HG03558 (cell line): ENCODE measurements at regions not wholly inside any gene's neighbourhood (a gene's known extent, or its start where the extent isn't known, plus 50 kb on each side); places are given as distances from the start of the nearest gene placed in this dataset.
"Not testable (repeated sequence)": the region's sequence is repeated elsewhere in the genome, so short reads cannot be mapped to it uniquely, and the experiment has no call there.

Source experiments
- ATAC-seq: cut with Tn5 transposase; IDR thresholded peaks from one replicate; pipeline ENCODE4 v1.9.1; 2021; ENCODE audit warnings: moderate number of reproducible peaks; ENCODE audit not compliant: unreplicated experiment; ENCODE audit errors: extremely low read depth

DNA sequence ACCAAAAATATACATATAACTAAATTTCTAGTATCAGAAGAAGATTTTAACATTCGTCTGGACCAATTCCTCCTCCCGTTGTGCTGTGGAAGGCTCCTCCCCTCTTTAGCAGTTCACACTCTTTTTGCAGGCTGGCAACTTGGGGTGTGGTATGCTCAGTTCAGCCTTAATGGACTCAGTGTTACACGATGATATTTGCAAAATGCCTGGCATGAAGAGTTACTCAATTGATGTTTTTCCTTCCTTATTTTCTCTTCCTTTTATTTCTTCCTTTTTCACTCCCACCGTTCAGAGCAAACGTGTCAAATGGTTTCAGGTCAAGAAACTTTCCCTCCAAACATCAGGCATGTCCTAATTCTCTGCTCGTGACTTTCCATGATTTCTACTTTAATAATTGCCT, 248.3 kb downstream of the PHF14 start:
- no peak for ATAC-seq

DNA sequence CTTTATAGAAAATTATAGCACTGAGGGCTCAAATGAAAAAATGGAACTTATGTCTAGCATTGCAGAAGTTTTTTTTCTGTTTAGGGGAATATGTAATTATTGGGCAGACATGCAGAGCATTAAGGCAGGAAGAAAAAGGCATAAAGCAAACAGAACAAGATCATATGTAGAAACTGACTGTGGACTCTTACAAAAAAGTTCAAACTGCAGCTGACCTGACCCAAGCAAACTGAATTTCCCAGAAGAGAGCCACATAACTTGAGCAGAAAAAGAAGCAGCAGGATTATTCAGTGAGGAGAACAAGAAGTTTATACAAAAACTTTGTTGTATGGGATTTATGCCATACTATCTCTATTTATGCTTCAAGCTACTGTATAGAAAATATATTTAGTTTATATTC, 250.9 kb downstream of the PHF14 start:
- no peak for ATAC-seq

DNA sequence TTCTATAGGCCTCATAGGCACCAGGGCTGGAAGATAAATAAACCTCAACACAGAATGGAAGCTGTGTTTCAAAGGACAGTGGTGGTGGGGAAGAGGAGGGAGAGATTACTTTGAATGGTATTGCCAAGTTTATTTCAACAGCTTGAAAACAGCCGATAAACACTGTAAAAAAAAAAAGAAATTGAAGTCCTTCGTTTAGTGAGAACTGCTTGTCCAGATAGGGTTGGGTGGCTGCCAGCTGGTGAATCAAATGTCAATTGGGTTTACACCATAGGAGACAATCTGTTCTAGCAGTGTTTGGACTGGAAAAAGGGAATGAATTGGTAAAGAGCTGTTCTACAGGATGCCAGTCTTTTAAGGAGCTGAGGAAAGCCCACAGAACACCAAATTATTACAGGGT, 254.8 kb downstream of the PHF14 start:
- ATAC-seq: no peak

DNA sequence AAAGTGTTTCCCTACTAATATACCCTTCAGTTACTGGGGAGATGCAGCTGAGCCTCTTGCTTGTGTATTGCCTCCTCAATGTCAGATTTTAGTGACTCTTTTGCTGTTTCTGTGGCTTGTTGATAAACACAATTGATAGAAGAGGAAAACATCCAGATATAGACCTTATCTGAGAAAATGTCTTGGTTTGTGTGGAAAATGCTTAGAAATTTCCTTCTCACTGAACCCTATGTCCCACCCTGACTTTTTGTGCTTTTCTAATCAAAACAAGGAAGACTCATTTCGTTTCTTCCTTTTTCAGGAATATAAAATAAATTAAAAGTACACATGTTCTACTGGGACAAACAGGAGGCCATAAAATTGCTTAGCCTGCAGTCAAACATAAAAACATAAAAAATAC, 257.5 kb downstream of the PHF14 start:
- ATAC-seq: no peak

DNA sequence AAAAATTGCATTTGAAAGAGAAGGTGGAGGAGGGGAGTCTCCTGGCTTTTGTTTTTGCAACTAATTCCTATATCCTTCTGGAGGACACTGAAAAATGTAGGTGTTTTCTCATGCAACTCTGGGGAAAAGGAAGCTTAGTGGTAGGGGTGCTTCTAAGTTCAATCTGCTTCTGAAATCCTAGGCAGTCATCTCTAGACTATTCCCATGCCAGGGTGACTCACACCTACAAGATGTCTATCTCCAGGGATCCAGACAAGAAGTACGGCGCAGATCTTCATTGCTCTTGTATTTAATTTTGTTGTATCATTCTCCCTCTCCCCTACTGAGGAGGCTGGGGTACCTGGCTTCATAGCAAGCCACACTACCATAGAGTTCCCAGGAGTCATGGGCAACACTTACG, 258.8 kb downstream of the PHF14 start:
- no peak for ATAC-seq

DNA sequence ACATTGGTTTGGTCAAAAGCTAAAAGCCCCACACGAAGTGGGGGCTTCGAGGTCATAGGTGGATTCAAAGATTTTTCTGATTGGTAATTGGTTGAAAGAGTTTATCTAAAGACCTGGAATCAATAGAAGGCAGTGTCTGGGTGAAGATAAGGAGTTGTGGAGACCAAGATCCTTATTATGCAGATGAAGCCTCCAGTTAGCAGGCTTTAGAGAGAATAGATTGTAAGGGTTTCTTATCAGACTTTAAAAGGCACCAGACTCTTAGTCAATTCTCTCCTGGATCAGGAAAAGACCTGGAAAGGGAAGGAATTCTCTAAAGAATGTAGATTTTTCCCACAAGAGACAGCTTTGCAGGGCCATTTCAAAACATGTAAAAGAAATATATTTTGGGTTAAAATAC, 260.2 kb downstream of the PHF14 start:
- ATAC-seq: no peak

DNA sequence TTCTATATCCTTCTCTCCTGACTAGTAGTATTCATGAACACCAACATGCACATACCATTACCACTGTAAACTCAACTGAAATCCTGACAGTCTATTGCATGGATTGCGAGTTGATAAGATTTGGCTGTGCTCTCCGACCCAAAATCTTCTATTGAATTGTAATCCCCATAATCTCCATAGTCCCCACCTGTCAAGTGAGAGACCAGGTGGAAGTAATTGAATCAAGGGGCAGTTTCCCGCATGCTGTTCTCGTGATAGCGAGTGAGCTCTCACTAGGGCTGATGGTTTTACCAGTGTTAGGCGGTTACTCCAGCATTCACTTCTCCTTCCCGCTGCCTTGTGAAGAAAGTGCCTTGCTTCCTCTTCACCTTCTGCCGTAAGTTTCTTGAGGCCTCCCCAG, 261.8 kb downstream of the PHF14 start:
- ATAC-seq: no peak

DNA sequence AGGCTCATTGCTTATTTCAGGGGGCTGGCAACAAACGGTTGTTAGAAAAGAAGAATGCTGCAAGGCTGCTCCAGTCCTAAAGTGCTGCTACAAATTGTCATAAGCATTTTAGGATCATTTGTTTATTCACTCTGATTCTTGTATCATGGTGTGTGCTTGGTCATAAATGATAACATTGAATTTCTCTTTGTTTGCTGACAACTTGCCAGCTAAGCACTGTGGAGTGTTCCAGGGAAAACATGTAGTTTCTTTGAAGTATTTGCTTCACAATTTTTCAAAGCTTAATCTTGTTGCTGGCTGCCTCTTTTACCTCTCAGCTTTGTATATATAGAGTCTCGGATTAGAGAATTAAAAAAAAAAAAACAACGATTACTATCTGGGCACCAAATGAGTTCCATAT, 263.0 kb downstream of the PHF14 start:
- no peak for ATAC-seq

DNA sequence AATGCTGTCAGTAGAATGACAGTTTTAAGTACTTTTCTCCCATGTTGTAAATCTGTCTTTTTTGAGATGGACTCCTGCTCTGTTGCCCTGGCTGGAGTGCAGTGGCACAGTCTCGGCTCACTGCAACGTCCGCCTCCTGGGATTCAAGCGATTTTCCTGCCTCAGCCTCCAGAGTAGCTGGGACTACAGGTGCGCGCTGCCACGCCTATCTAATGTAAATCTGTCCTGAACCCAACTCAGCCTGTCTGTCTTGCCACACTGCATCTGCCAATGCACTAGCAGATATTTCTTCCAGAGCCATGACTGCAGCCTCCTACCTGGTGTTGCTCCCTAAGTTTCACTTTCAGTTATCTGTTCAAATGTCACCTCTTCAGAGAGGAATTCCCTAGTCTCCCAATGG, 264.1 kb downstream of the PHF14 start:
- no peak for ATAC-seq

DNA sequence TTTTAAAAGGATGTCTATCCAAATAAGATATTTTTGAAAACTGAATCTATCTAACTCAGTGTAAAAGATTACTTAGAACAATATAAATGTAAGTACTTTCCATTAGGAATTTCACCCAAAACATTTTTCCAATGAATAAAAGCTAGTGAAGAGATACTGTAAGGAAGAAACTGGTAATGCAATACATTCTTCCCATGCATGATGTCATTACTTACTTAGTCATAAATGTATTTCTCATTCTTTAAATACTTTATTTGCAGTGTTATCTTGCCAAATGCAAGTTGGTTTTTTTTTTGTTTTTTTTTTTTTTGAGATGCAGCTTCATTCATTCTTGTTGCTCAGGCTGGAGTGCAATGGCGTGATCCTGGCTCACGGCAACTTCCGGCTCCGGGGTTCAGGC, 265.6 kb downstream of the PHF14 start:
- ATAC-seq: no peak

DNA sequence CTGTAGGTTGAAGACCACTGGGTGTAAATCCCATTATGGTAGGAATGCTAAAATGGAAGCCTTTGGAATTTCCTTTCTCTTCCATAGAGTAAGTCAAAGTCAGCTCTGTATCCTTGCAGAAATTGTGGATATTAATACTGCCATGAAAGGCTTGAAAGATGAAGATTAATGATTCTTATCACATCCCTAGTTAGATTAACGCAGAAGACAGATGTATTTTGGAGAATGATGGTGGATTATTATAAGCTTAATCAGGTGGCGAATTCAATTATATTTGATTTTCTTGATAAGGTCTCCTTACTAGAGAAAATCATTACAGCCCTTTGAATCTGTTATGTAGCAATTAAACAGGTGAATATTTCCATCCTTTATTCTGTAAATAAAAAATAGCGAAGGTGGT, 270.1 kb downstream of the PHF14 start:
- no peak for ATAC-seq

DNA sequence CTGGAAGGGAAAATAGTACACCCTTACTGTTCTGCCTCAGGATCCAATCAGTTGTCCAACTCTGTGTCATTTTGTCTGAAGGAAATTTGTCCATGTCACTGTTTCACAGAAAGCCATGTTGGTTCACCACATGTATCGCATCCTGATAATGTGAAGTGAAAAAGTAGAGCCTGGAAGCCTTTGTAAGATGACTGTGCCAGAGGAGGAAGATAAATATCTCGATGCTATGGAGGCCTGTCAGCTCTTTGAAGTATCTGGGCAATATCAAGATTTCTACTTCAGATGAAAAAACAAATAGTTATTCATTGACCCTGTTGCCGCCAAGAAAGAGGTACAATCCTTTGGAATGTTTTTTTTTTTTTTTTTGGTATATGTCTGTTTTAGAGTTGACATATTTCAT, 270.5 kb downstream of the PHF14 start:
- no peak for ATAC-seq

DNA sequence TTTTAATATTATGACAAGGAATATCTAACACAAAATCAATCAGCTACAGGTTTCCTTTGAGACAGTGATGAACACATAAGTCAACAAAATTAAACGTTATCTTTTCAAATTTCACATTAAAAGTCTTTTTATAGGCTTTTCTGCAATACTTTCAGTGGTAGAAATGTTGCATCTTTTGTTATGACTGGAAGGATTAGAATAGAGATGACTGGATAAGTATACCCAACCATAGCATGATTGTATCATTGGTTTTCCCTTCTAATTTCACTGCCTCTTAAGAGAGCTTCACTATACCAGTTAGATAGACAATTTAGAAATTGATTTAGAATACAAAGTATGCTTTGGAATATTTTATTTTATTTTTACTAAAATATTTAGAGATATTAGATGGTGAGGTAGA, 273.9 kb downstream of the PHF14 start:
- ATAC-seq: no peak

DNA sequence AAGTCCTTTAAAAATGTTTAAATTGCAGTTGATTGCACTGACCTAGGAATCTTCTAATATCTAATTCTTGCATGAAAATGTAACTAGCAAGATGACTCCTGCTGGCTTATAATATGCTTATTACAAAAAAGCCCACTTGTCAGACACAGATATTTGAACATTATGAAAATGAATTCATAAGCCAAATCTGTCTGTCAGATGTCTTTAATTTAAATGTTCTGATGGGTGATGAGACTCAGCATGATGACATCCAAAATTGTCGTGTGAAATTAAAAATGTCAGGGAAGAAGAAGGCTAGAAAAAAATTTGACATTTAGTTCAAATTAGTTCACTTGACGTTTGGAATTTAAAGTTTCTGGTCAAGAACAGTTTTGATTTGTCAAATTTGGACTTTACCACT, 277.8 kb downstream of the PHF14 start:
- no peak for ATAC-seq

DNA sequence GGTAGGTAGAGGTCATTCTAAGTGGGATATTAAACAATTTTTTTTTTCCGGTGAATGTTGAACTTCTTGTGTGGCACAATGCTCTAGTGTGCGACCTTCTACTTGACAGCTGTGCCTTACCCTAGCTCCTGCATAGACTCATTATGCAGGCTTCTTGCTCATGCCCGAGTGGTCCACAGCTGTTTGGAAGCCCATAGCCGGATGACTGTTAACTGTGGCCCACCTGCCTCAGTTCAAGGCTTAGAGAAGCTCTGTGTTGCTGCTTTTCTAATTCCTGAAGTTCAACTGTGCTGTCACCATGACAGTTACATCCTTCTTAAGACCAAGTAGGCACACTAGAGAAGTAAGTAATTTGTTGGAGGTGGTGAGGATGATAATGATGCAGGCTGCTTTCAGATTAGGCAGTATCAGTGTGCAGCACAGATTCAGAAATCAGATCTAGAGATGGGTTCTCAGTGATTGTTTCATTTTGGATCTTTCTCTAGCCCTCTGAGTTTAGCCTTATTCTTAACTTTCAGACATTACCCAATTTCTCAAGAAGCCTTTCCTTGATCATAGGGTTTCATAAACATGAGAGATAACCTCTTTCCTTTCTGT, 278.4 kb downstream of the PHF14 start:
- ATAC-seq: no peak

DNA sequence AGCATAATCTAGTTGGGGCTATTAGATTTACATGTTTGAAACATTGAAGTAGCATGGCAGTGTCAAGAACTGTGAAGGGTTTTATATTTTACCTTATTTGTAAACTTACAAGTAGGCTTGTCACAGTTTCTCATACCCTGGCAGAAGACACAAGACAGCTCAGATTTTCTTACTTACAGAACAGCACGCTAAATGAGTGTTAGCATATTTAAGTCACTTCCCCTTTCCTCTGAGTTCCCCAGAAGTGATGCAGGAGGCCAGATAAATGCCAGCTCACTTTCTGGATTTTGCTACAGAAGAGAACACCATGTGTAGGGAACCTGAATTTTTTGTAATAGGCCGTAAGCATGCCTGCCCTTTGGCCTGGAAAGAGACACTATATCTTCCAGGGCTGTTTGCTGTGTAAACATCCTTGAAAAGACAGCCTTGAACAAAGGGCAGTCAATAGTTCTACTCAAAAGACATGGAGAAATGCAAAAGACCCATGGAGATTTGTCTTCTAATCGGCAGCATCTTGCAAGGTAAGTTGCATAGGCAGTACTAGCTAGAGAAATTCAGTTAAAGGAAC, 279.1 kb downstream of the PHF14 start:
- no peak for ATAC-seq

DNA sequence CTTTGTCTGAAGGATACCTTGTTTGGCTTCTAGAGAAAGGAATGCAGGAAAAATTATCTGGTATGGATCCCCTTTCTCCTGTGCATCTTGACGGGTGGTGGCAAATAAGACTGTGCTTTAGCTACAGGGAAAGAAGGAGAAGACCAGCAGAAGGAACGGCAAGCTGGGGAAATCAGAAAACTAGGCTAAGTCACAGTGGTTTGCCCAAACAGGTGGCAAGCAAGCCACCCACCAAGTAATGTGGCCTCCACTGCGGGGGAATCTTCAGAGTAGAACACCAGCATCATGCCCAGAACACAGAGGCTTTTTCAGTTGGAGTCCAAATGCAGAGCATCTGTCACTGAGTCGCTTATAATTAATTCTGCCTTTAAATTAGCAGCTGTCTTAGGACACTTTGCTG, 282.8 kb downstream of the PHF14 start:
- ATAC-seq: no peak

DNA sequence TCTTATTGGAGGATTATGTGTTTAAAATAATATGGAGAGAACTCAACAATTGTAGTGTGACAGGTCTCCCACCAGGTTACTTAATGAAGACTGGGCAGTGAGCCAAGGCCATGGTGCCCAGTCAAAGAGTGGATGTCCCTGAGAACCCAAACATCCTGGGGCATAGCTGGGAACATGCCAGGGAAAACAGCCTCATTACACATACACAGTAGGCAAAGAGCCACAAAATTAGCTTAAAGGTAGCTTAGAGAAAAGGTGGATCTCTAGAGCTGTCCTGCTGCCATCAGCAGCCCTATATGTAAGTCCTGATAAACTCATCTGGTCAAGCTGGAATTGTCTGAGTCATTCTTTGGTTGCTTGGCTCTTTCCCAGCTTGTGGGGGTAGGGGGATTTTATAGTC, 287.8 kb downstream of the PHF14 start:
- ATAC-seq: no peak

DNA sequence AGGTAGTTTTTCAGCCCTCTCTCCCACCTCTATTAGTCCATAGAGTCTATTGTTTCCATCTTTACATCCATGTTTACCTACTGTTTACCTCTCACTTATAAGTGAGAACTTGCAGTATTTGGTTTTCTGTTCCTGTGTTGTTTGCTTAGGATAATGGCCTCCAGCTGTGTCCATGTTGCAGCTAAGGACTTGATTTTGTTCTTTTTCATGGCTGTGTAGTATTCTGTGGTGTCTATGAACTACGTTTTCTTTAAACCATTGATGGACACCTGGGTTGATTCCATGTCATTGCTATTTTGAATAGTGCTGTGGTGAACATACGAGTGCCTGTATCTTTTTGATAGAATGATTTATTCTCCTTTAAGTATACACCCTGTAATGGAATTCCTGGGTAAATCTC, 292.4 kb downstream of the PHF14 start:
- ATAC-seq: no peak

DNA sequence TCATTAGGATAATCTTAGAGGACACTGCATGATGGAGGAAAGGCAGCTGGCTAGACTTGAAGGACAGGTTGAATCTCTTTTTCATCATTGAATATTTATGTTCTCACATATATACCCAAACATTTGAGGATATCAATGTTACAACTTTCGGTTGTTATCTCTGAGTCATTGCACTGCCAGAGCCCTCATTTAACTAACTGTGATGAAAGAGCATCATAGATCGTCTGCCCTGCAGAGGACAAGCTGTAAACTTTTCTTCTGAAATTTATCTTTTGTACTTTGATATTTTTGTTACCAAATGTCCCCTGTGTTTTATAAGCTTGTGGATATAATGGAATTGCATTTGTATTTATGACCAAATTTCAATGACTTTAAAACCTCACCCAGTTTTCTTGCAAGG, 298.7 kb downstream of the PHF14 start:
- ATAC-seq: no peak

DNA sequence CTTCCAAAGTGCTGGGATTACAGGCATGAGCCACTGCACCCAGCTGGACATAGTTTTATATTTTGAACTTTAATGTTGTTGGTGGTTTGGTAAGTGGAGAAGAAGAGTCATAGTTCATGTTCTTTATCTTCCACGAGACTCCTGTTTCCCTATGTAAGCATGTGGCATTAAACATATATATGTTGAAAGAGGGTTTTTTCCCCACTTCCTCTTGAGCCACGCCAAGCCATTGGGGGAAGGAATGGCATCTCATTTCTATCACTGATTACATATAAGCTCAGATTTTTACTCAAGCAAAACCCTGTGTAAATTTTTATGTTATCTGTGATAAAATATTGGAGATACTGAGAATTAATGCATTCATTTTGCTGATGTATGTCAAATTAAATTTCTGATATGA, 300.4 kb downstream of the PHF14 start:
- ATAC-seq: no peak

DNA sequence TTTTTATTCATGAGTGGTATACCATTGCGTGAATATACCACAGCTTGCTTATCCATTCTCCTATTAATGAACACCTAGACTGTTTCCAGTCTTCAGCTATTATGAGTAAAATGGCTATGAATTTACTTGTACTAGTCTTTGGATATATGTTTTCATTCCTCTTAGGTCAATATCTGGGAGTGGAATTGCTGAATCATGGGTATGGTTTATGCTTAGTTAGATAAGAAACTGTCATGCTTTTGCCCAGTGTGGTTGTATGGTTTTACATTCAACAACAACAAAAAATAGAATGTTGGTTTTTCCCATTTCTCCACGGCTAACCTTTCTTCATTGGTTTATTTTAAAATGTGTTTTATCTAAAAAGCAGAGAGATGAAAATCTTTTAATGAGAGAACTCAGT, 308.3 kb downstream of the PHF14 start:
- ATAC-seq: no peak

DNA sequence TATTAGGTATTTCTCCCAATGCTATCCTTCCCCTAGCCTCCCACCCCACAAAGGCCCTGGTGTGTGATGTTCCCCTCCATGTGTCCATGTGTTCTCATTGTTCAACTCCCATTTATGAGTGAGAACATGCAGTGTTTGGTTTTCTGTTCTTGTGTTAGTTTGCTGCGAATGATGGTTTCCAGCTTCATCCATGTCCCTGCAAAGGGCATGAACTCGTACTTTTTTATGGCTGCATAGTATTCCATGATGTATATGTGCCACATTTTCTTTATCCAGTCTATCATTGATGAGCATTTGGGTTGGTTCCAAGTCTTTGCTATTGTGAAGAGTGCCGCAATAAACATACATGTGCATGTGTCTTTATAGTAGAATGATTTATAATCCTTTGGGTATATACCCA, 309.9 kb downstream of the PHF14 start:
- ATAC-seq: not testable (repeated sequence)
